H1 (cell line): ENCODE measurements at regions not wholly inside any gene's neighbourhood (a gene's known extent, or its start where the extent isn't known, plus 50 kb on each side); places are given as distances from the start of the nearest gene placed in this dataset.

Source experiments
- ATF3 ChIP-seq: IDR thresholded peaks from 2 replicates; pipeline ENCODE4 v1.6.1; 2011; ENCODE audit warnings: low read depth, mild to moderate bottlenecking, low read length; ENCODE audit not compliant: insufficient read depth
- BRCA1 ChIP-seq: IDR thresholded peaks from 2 replicates; pipeline ENCODE4 v1.6.1; 2012; ENCODE audit warnings: low read depth, low read length, improper control_type of control experiment
- CHD7 ChIP-seq: fragments of 300-600 bp; sonication (generic); IDR thresholded peaks from 2 replicates; pipeline ENCODE4 v1.7.1; 2012; ENCODE audit warnings: low read length, moderate library complexity, mild to moderate bottlenecking, inconsistent platforms; ENCODE audit not compliant: insufficient replicate concordance
- JUN ChIP-seq: IDR thresholded peaks from 2 replicates; pipeline ENCODE4 v1.6.1; 2011; ENCODE audit warnings: low read depth, mild to moderate bottlenecking, improper control_type of control experiment, low read length
- TAF7 ChIP-seq: optimal IDR thresholded peaks from 2 replicates; pipeline ENCODE3; 2011; ENCODE audit warnings: low read depth, mild to moderate bottlenecking, inconsistent platforms, low read length, moderate library complexity, borderline replicate concordance

GRCh38 chr1:116203920-116204319 is 92.7 kb downstream of the MAB21L3 start (continued):
- TF ChIP-seq JUN, result no peak
- TF ChIP-seq TAF7, result no peak
- TF ChIP-seq BRCA1, result no peak
- no peak for TF ChIP-seq CHD7
- no peak for TF ChIP-seq ATF3
- TF ChIP-seq, all 59 proteins: peak for 0
